Muscle of leg (tissue), 3 donors: ENCODE measurements at regions not wholly inside any gene's neighbourhood (a gene's known extent, or its start where the extent isn't known, plus 50 kb on each side); places are given as distances from the start of the nearest gene placed in this dataset.

ENCODE experiments used
- DNase-seq: peaks from one replicate; pipeline ENCODE4 v3.0.0; 2013
- H3K27ac ChIP-seq: one replicate; pipeline ENCODE4 v1.5.1; 2013; ENCODE audit warnings: mild to moderate bottlenecking, low read length, control low read depth
- H3K27me3 ChIP-seq: one replicate; pipeline ENCODE4 v1.6.1; 2013; ENCODE audit warnings: low read length; ENCODE audit not compliant: control insufficient read depth, insufficient read depth
- H3K36me3 ChIP-seq: one replicate; pipeline ENCODE4 v1.6.1; 2013; ENCODE audit warnings: low read length; ENCODE audit not compliant: control insufficient read depth, insufficient read depth
- H3K4me1 ChIP-seq: one replicate; pipeline ENCODE4 v1.6.1; 2013; ENCODE audit warnings: low read length; ENCODE audit not compliant: control insufficient read depth, insufficient read depth
- H3K4me3 ChIP-seq: one replicate; pipeline ENCODE4 v1.5.1; 2013; ENCODE audit warnings: low read length, control low read depth
- H3K9me3 ChIP-seq: replicated peaks from 2 replicates; pipeline ENCODE4 v1.6.1; 2013; ENCODE audit warnings: low read depth, low read length; ENCODE audit not compliant: control insufficient read depth
- WGBS: methylation state at CpG from one replicate; pipeline ENCODE4 v1.1.5; 2013; ENCODE audit warnings: missing lambda C conversion rate; ENCODE audit not compliant: insufficient coverage; 5-methylcytosine and 5-hydroxymethylcytosine counted together

GRCh38 chr22:22151308-22151707, 93.3 kb upstream of the VPREB1 start:
- no peak for DNase-seq
- Histone ChIP-seq H3K36me3 (no peaks in the 10 kb centered on the region), H3K27me3 (peaks cover 13% of the 10 kb centered on the region), H3K4me1 (no peaks in the 10 kb centered on the region), H3K9me3 (no peaks in the 10 kb centered on the region), H3K4me3 (no peak overlapping the region), H3K27ac (no peak overlapping the region)
- no CpG with 5 or more reads among the region's 2 CpGs for WGBS

GRCh38 chr22:22150457-22150856, 94.1 kb upstream of the VPREB1 start:
- peaks cover 14% of the 10 kb centered on the region for H3K27me3 ChIP-seq
- H3K9me3 ChIP-seq, result no peaks in the 10 kb centered on the region
- no peak for DNase-seq
- H3K4me1 ChIP-seq, result no peaks in the 10 kb centered on the region
- H3K4me3 ChIP-seq, result no peak overlapping the region
- H3K27ac ChIP-seq, result no peak overlapping the region
- no peaks in the 10 kb centered on the region for H3K36me3 ChIP-seq
- WGBS, result no CpG with 5 or more reads among the region's 1 CpG

GRCh38 chr22:22148905-22149304, 95.7 kb upstream of the VPREB1 start:
- Histone ChIP-seq H3K9me3 (no peaks in the 10 kb centered on the region), H3K36me3 (no peaks in the 10 kb centered on the region)
- WGBS, result no CpG with 5 or more reads among the region's 1 CpG

DNA sequence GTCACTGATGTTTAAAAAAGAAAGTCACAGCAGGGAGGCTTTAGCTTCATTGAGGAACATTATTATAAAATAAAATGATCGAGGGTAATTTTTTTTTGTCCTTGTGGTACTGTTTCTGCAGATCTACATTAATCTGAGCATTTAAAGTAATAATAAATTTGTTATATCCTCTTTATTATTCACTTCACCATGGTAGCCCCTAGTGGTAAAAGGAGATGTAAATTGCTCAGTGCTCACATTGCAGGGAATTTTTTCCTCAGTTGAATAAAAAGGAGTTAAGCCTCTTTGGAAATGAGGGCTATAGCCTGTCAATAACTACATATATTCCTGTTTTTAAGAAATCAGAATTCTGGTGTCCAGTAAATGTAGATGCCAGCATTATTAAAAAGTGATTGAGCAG, 99.7 kb upstream of the VPREB1 start:
- WGBS, result no CpG with 5 or more reads among the region's 1 CpG
- peaks cover 13% of the 10 kb centered on the region for H3K27me3 ChIP-seq
- no peaks in the 10 kb centered on the region for H3K36me3 ChIP-seq

More at GRCh38 chr22:22148905-22149304, 95.7 kb upstream of the VPREB1 start:
- DNase-seq, result no peak
- Histone ChIP-seq H3K27ac (no peak overlapping the region), H3K4me1 (no peaks in the 10 kb centered on the region), H3K27me3 (peaks cover 18% of the 10 kb centered on the region), H3K4me3 (no peak overlapping the region)

DNA sequence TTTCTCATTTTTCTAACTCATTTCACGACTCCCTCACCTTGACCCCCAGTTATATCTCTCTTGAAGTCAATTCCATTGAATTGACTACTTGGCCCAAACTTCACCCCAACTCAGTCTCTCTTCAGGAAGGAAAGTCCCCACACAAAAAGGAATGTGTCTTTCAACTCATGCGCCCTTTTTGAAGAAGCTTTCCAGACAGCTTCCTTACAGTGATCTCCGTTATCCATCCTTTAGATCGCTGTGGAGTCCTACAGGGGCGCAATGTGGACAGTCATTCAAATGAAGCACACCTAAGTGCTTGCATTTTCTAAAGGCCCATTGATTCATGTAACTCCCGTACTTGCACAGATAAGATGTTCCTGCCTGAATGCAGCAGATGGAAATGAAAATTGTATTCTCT, 101.1 kb upstream of the VPREB1 start:
- no peak for DNase-seq
- Histone ChIP-seq H3K4me3 (no peak overlapping the region), H3K9me3 (no peaks in the 10 kb centered on the region), H3K36me3 (no peaks in the 10 kb centered on the region), H3K4me1 (no peaks in the 10 kb centered on the region), H3K27ac (no peak overlapping the region), H3K27me3 (peaks cover 13% of the 10 kb centered on the region)
- 82% methylated on average over 6 of the region's 6 CpGs for WGBS

More for the DNA sequence above, 99.7 kb upstream of the VPREB1 start:
- no peak overlapping the region for H3K27ac ChIP-seq
- H3K9me3 ChIP-seq, result no peaks in the 10 kb centered on the region
- H3K4me3 ChIP-seq, result no peak overlapping the region
- no peak for DNase-seq
- H3K4me1 ChIP-seq, result no peaks in the 10 kb centered on the region

DNA sequence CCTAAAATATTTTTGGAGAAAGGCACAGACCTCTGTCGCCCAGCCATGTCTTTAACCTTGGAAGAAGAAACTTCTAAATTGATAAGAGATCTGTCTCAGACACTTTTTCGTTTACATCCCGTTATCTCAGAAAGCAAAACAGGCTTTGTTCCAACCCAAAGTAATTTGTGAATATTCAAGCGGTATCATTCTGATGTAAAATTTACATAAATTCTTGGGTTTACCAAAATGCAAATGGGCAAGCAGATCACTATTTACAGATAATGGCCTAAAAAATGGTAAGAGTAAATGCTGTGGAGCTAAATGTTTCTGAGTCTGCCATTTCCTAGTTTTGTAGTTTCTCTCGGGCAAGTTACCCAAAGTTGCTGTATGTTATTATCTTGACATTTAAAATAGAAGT, 101.9 kb upstream of the VPREB1 start:
- H3K4me3 ChIP-seq, result no peak overlapping the region
- peaks cover 13% of the 10 kb centered on the region for H3K27me3 ChIP-seq
- no peak for DNase-seq
- H3K9me3 ChIP-seq, result no peaks in the 10 kb centered on the region
- WGBS, result no CpG with 5 or more reads among the region's 5 CpGs
- no peaks in the 10 kb centered on the region for H3K4me1 ChIP-seq
- no peaks in the 10 kb centered on the region for H3K36me3 ChIP-seq
- no peak overlapping the region for H3K27ac ChIP-seq

DNA sequence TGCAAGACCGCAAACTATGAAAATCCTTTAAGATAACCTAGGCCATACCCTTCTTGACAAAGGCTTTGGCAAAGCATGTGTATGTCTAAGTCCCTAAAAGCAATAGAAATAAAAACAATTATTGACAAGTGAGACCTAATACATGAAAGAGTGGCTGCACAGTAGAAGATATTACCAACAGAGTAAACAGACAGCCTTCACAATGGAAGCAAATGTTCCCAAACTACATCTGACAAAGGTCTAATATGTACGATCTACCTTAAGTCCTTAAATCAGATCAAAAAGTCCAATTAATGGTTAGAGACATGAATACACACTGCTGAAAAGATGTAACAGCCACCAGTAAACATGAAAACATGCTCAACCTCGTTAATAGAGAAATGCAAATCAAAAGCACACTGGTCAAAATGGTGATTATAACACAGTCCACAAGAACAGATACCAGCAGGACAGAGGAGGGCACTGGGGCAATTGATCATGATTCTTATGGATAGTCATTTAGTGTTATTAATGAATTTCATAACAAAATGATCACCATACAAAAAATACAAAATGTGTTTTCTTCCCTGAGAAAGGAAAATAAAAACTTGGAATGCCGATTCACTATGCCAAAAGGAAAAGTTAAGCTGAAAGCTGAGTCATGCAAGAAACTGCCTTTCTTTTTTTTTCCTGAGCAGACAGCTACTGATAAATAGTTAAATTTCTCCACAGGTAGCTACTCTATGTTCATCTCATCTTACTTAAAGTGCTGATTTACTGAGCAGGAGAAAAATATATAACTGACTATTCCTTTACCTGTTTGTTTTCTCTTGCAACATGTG, 102.6 kb upstream of the VPREB1 start:
- no peak overlapping the region for H3K27ac ChIP-seq
- H3K27me3 ChIP-seq, result peaks cover 10% of the 10 kb centered on the region
- DNase-seq, result no peak
- H3K4me3 ChIP-seq, result no peak overlapping the region
- no peaks in the 10 kb centered on the region for H3K4me1 ChIP-seq
- WGBS, result no CpG with 5 or more reads among the region's 4 CpGs
- no peaks in the 10 kb centered on the region for H3K9me3 ChIP-seq
- H3K36me3 ChIP-seq, result no peaks in the 10 kb centered on the region

- Histone ChIP-seq H3K4me1 (no peaks in the 10 kb centered on the region), H3K27ac (no peak overlapping the region), H3K9me3 (no peaks in the 10 kb centered on the region), H3K36me3 (no peaks in the 10 kb centered on the region), H3K27me3 (peaks cover 7% of the 10 kb centered on the region), H3K4me3 (no peak overlapping the region)
- DNase-seq, result no peak
- WGBS, result no CpG with 5 or more reads among the region's 3 CpGs
These were observed 103.6 kb upstream of the VPREB1 start for GRCh38 chr22:22141031-22141430.

- Histone ChIP-seq H3K4me1 (no peaks in the 10 kb centered on the region), H3K9me3 (no peaks in the 10 kb centered on the region), H3K36me3 (no peaks in the 10 kb centered on the region), H3K27me3 (peaks cover 2% of the 10 kb centered on the region), H3K27ac (no peak overlapping the region), H3K4me3 (no peak overlapping the region)
- WGBS, result no CpG with 5 or more reads among the region's 1 CpG
- no peak for DNase-seq
These were observed 105.2 kb upstream of the VPREB1 start for GRCh38 chr22:22139364-22139763.

DNA sequence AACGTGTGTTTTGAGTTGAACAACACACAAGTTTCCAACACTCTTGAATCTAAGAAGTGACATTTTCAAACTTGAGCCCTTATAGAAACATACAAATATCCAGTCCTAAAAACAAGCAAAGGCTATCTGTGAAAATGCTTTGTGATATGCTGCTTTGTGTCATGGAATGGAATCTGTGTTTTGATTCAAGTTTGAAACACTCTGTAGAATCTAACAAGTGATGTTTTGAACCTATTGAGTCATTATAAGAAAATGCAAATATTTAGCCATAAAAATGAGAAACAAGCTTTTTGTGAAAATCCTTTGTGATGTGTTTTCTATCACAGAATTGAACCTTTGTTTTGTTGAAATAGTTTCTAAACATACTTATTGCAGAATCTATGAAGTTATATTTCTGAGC, 105.7 kb upstream of the VPREB1 start:
- no peak overlapping the region for H3K4me3 ChIP-seq
- no peaks in the 10 kb centered on the region for H3K36me3 ChIP-seq
- H3K27ac ChIP-seq, result no peak overlapping the region
- no peaks in the 10 kb centered on the region for H3K9me3 ChIP-seq
- peaks cover 2% of the 10 kb centered on the region for H3K27me3 ChIP-seq
- DNase-seq, result no peak
- no peaks in the 10 kb centered on the region for H3K4me1 ChIP-seq
- WGBS, result no CpG with 5 or more reads among the region's 1 CpG

- no peak overlapping the region for H3K27ac ChIP-seq
- WGBS, result no CpG with 5 or more reads among the region's 2 CpGs
- H3K27me3 ChIP-seq, result no peaks in the 10 kb centered on the region
- no peak overlapping the region for H3K4me3 ChIP-seq
- DNase-seq, result no peak
- no peaks in the 10 kb centered on the region for H3K4me1 ChIP-seq
- no peaks in the 10 kb centered on the region for H3K9me3 ChIP-seq
- H3K36me3 ChIP-seq, result no peaks in the 10 kb centered on the region
These were observed 106.7 kb upstream of the VPREB1 start for GRCh38 chr22:22137891-22138290.
